Prostate gland (tissue), 2 donors: ENCODE measurements at regions not wholly inside any gene's neighbourhood (a gene's known extent, or its start where the extent isn't known, plus 50 kb on each side); places are given as distances from the start of the nearest gene placed in this dataset.

Experiments used
- POLR2A ChIP-seq: fragments of 450-650 bp; IDR thresholded peaks from one replicate; pipeline ENCODE4 v1.6.1; 2016; ENCODE audit warnings: antibody characterized with exemption, mild to moderate bottlenecking
- POLR2AphosphoS5 ChIP-seq: sonication (generic); formaldehyde crosslinking; IDR thresholded peaks from one replicate; pipeline ENCODE4 v1.6.1; 2017; ENCODE audit warnings: antibody characterized with exemption
- TF ChIP-seq, protein P1 (sequence below), 4 experiments: fragments of 200-600 bp in 2 of 4; fragments of 450-650 bp in 2 of 4; sonication (generic) in 2 of 4; IDR thresholded peaks; 1 replicate in 3 of 4; 2 replicates in 1 of 4; pipeline ENCODE4 v1.5.1; 2016 to 2019; ENCODE audit warnings: antibody characterized with exemption in 4 of 4, mild to moderate bottlenecking in 2 of 4, moderate library complexity in 2 of 4

DNA sequence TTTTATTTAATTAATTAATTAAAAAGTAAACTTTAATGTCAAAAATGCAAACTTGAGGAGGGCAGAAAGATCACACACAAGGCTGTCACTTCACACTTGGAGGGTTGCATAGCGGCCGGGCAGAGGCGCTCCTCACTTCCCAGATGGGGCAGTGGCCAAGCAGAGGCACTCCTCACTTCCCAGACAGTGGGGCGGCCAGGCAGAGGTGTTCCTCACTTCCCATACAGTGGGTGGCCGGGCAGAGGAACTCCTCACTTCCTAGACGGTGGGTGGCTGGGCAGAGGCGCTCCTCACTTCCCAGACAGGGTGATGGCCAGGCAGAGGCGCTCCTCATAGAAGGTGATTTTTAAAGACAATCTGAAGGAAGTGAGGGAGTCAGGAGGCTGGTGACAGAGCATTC lies 277.5 kb downstream of the PDCD6IP start:
- TF ChIP-seq, protein P1, sequence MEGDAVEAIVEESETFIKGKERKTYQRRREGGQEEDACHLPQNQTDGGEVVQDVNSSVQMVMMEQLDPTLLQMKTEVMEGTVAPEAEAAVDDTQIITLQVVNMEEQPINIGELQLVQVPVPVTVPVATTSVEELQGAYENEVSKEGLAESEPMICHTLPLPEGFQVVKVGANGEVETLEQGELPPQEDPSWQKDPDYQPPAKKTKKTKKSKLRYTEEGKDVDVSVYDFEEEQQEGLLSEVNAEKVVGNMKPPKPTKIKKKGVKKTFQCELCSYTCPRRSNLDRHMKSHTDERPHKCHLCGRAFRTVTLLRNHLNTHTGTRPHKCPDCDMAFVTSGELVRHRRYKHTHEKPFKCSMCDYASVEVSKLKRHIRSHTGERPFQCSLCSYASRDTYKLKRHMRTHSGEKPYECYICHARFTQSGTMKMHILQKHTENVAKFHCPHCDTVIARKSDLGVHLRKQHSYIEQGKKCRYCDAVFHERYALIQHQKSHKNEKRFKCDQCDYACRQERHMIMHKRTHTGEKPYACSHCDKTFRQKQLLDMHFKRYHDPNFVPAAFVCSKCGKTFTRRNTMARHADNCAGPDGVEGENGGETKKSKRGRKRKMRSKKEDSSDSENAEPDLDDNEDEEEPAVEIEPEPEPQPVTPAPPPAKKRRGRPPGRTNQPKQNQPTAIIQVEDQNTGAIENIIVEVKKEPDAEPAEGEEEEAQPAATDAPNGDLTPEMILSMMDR (IDR thresholded peaks at IDR 0.05) = no peak
- TF ChIP-seq POLR2A (no peak), POLR2AphosphoS5 (no peak)
